H1 (cell line): ENCODE measurements at regions not wholly inside any gene's neighbourhood (a gene's known extent, or its start where the extent isn't known, plus 50 kb on each side); places are given as distances from the start of the nearest gene placed in this dataset.

Experiments
- CTCF ChIA-PET: fragments of 300-600 bp; sonication (Branson Sonifier 250); formaldehyde crosslinking; loops from one replicate; lab custom pipeline; 2021; ENCODE audit not compliant: partially characterized antibody; lab: Charles Lee
- POLR2A ChIA-PET: fragments of 300-600 bp; sonication (Branson Sonifier 250); formaldehyde crosslinking; loops from one replicate; lab custom pipeline; 2021; ENCODE audit warnings: inconsistent platforms; ENCODE audit not compliant: partially characterized antibody; lab: Charles Lee
- DNase-seq, 2 experiments: peaks; one replicate each; pipeline versions ENCODE4 v3.0.0 to v3.0.0-alpha.2; 2010 to 2022; ENCODE audit warnings: low spot score in 2 of 2, low read depth in 1 of 2, mixed read lengths in 1 of 2
- FAIRE-seq: peaks from 2 replicates; lab custom pipeline; 2011; peaks lifted over from hg19 to GRCh38; lab: Jason Lieb, UNC
- H2AFZ ChIP-seq: 2 replicates; pipeline ENCODE4 v1.8.1; 2012; ENCODE audit warnings: low read length, inconsistent platforms
- H2AK5ac ChIP-seq: 2 replicates; pipeline ENCODE4 v1.6.1; 2013; ENCODE audit warnings: low read depth, low read length
- H2BK120ac ChIP-seq: replicated peaks from 2 replicates; pipeline ENCODE3; 2013; ENCODE audit warnings: low read depth, low read length, inconsistent platforms
- H2BK12ac ChIP-seq: 2 replicates; pipeline ENCODE4 v1.6.1; 2013; ENCODE audit warnings: low read depth, low read length
- H2BK15ac ChIP-seq: 2 replicates; pipeline ENCODE4 v1.6.1; 2013; ENCODE audit warnings: low read length
- H2BK20ac ChIP-seq: 2 replicates; pipeline ENCODE4 v1.6.1; 2013; ENCODE audit warnings: low read length
- H2BK5ac ChIP-seq: 2 replicates; pipeline ENCODE4 v1.6.1; 2013; ENCODE audit warnings: low read depth, low read length
- H3K14ac ChIP-seq: 2 replicates; pipeline ENCODE4 v1.6.1; 2013; ENCODE audit warnings: inconsistent platforms; ENCODE audit not compliant: insufficient read length
- H3K18ac ChIP-seq: 2 replicates; pipeline ENCODE4 v1.6.1; 2013; ENCODE audit warnings: low read length; ENCODE audit errors: extremely low read depth
- H3K23ac ChIP-seq: 2 replicates; pipeline ENCODE4 v1.6.1; 2013; ENCODE audit warnings: inconsistent platforms; ENCODE audit not compliant: insufficient read length
- H3K23me2 ChIP-seq: 2 replicates; pipeline ENCODE4 v1.6.1; 2013; ENCODE audit warnings: low read depth, low read length
- H3K27ac ChIP-seq: 2 replicates; pipeline ENCODE4 v1.6.1; 2011; ENCODE audit warnings: low read depth, low read length, inconsistent platforms
- H3K27me3 ChIP-seq, 4 experiments: replicated peaks in 1 of 4; 1 replicate in 1 of 4; 2 replicates in 3 of 4; pipeline versions ENCODE4 v1.6.1 to v1.8.1; 2011 to 2013; ENCODE audit warnings: low read length in 3 of 4, mild to moderate bottlenecking in 3 of 4, inconsistent platforms in 2 of 4, mixed read lengths in 2 of 4, moderate library complexity in 1 of 4; ENCODE audit not compliant: control insufficient read depth in 3 of 4, insufficient read depth in 3 of 4; ENCODE audit errors: extremely low read depth in 1 of 4
- H3K36me3 ChIP-seq, 4 experiments: 2 replicates each; pipeline versions ENCODE4 v1.6.1 to v1.8.1; 2011 to 2013; ENCODE audit warnings: mild to moderate bottlenecking in 4 of 4, low read length in 3 of 4, moderate library complexity in 2 of 4, control low read depth in 1 of 4, inconsistent platforms in 1 of 4; ENCODE audit not compliant: insufficient read depth in 4 of 4, control insufficient read depth in 2 of 4
- H3K4ac ChIP-seq: replicated peaks from 2 replicates; pipeline ENCODE3; 2013; ENCODE audit warnings: low read length, low read depth, mixed read lengths, inconsistent platforms; ENCODE audit not compliant: insufficient read length
- H3K4me1 ChIP-seq, 4 experiments: replicated peaks in 1 of 4; 1 replicate in 1 of 4; 2 replicates in 3 of 4; pipeline versions ENCODE4 v1.6.1 to v1.8.1; 2011 to 2013; ENCODE audit warnings: low read length in 3 of 4, inconsistent platforms in 2 of 4, mixed read lengths in 1 of 4; ENCODE audit not compliant: insufficient read depth in 4 of 4, control insufficient read depth in 3 of 4
- H3K4me2 ChIP-seq, 2 experiments: 2 replicates each; pipeline versions ENCODE4 v1.6.1 to v1.8.1; 2011 to 2013; ENCODE audit warnings: low read depth in 2 of 2, low read length in 2 of 2, control low read depth in 1 of 2, inconsistent platforms in 1 of 2, mild to moderate bottlenecking in 1 of 2; ENCODE audit not compliant: insufficient read depth in 1 of 2
- H3K4me3 ChIP-seq, 4 experiments: fragments of 200-600, 300-600 bp in 1 of 4; sonication (generic), shearing (Covaris generic), sonication (Bioruptor Twin) in 1 of 4; 2 replicates each; pipeline versions ENCODE4 v1.5.1 to v1.8.1; 2011 to 2016; ENCODE audit warnings: low read length in 4 of 4, low read depth in 3 of 4, control low read depth in 2 of 4, inconsistent platforms in 2 of 4, mild to moderate bottlenecking in 2 of 4, mixed read lengths in 1 of 4, moderate library complexity in 1 of 4; ENCODE audit not compliant: insufficient read depth in 2 of 4; ENCODE audit errors: extremely low read depth in 1 of 4
- H3K56ac ChIP-seq: replicated peaks from 2 replicates; pipeline ENCODE3; 2013; ENCODE audit warnings: low read depth, mild to moderate bottlenecking, mixed read lengths, low read length, inconsistent platforms; ENCODE audit not compliant: insufficient read length
- H3K79me1 ChIP-seq: 2 replicates; pipeline ENCODE4 v1.6.1; 2013; ENCODE audit warnings: low read depth, low read length, control low read depth
- H3K79me2 ChIP-seq, 2 experiments: 2 replicates each; pipeline versions ENCODE4 v1.6.1 to v1.8.1; 2012 to 2013; ENCODE audit warnings: low read length in 2 of 2, mild to moderate bottlenecking in 2 of 2, inconsistent platforms in 1 of 2; ENCODE audit not compliant: insufficient read depth in 2 of 2, control insufficient read depth in 1 of 2
- H3K9ac ChIP-seq, 4 experiments: replicated peaks in 1 of 4; 1 replicate in 1 of 4; 2 replicates in 3 of 4; pipeline versions ENCODE4 v1.6.1 to v1.8.1; 2011 to 2013; ENCODE audit warnings: low read depth in 3 of 4, low read length in 3 of 4, control low read depth in 2 of 4, mild to moderate bottlenecking in 2 of 4, moderate library complexity in 2 of 4, inconsistent platforms in 1 of 4; ENCODE audit errors: extremely low read depth in 1 of 4
- H3K9me3 ChIP-seq, 2 experiments: 2 replicates each; pipeline versions ENCODE4 v1.6.1 to v1.8.1; 2012 to 2013; ENCODE audit warnings: mild to moderate bottlenecking in 2 of 2, moderate library complexity in 2 of 2, control low read depth in 1 of 2, inconsistent platforms in 1 of 2, low read depth in 1 of 2, low read length in 1 of 2, mixed read lengths in 1 of 2; ENCODE audit not compliant: insufficient read depth in 2 of 2
- H4K20me1 ChIP-seq, 2 experiments: replicated peaks in 1 of 2; 2 replicates each; pipeline versions ENCODE3 to v1.8.1; 2011 to 2013; ENCODE audit warnings: inconsistent platforms in 2 of 2, low read length in 2 of 2, mild to moderate bottlenecking in 1 of 2; ENCODE audit not compliant: insufficient read depth in 2 of 2, control insufficient read depth in 1 of 2
- H4K5ac ChIP-seq: 2 replicates; pipeline ENCODE4 v1.6.1; 2013; ENCODE audit warnings: low read length, low read depth, mixed read lengths, inconsistent platforms; ENCODE audit not compliant: insufficient read length
- H4K8ac ChIP-seq: 2 replicates; pipeline ENCODE4 v1.8.0; 2013; ENCODE audit warnings: mild to moderate bottlenecking, moderate library complexity, low read length, inconsistent platforms; ENCODE audit not compliant: insufficient read depth; ENCODE audit errors: extremely low read depth
- H4K91ac ChIP-seq: replicated peaks from 2 replicates; pipeline ENCODE3; 2013; ENCODE audit warnings: low read length, mixed read lengths, inconsistent platforms; ENCODE audit not compliant: insufficient read length
- FOSL1 ChIP-seq: IDR thresholded peaks from 2 replicates; pipeline ENCODE4 v1.6.1; 2011; ENCODE audit warnings: mild to moderate bottlenecking, low read depth, low read length, moderate library complexity; ENCODE audit not compliant: insufficient read depth
- MAFK ChIP-seq: IDR thresholded peaks from 2 replicates; pipeline ENCODE4 v1.6.1; 2012; ENCODE audit warnings: low read depth, mild to moderate bottlenecking, improper control_type of control experiment, low read length
- YY1 ChIP-seq: IDR thresholded peaks from 2 replicates; pipeline ENCODE4 v1.6.1; 2011; ENCODE audit warnings: low read depth, mild to moderate bottlenecking, low read length
- WGBS, 2 experiments: shearing (Covaris generic) in 1 of 2; methylation state at CpG; one replicate each; pipeline versions ENCODE4 v1.1.6 to v1.1.7; 2013 to 2015; ENCODE audit warnings: low lambda C conversion rate in 2 of 2, mixed read lengths in 2 of 2, inconsistent platforms in 1 of 2, low coverage in 1 of 2, missing lambda C conversion rate in 1 of 2; ENCODE audit not compliant: insufficient replicate concordance in 2 of 2, insufficient coverage in 1 of 2, insufficient read length in 1 of 2; ENCODE audit errors: extremely low coverage in 1 of 2, missing lambda C conversion rate in 1 of 2; 5-methylcytosine and 5-hydroxymethylcytosine counted together

GRCh38 chr6:130680116-130680515 lies 147.1 kb upstream of the SMLR1 start:
- Histone ChIP-seq H3K27me3 (no peaks in the 10 kb centered on the region), H3K56ac (no peak overlapping the region), H3K9me3 (no peaks in the 10 kb centered on the region), H3K23me2 (no peaks in the 10 kb centered on the region; the same call in 1 of the 2 replicates), H3K4me3 (no peak overlapping the region), H2BK20ac (no peak overlapping the region), H2BK120ac (no peak overlapping the region), H2AFZ (no peak overlapping the region), H3K18ac (no peak overlapping the region)
- TF ChIP-seq MAFK = no peak
- no peak for TF ChIP-seq FOSL1
- TF ChIP-seq YY1 = no peak
- TF ChIP-seq, all 59 proteins: peak for 0
- no peak overlapping the region for H2BK12ac ChIP-seq
- no peak overlapping the region for H2BK15ac ChIP-seq
- WGBS, 2 experiments = 74% methylated on average over 3 of the region's 3 CpGs; no CpG with 5 or more reads in 1 of the 2 experiments
- H3K9ac ChIP-seq = no peak overlapping the region
- no peak overlapping the region for H2AK5ac ChIP-seq
- H3K4ac ChIP-seq = no peak overlapping the region
- H4K8ac ChIP-seq = no peak overlapping the region
- H3K14ac ChIP-seq = no peak overlapping the region
- H4K5ac ChIP-seq = no peak overlapping the region
- H3K79me1 ChIP-seq = no peaks in the 10 kb centered on the region
- peaks cover 0 to 2% of the 10 kb centered on the region in 2 experiments for H4K20me1 ChIP-seq
- H3K36me3 ChIP-seq = no peaks in the 10 kb centered on the region
- no peak overlapping the region for H2BK5ac ChIP-seq
- H3K4me2 ChIP-seq = no peak overlapping the region
- DNase-seq = no peak
- no peak overlapping the region for H3K27ac ChIP-seq
- CTCF ChIA-PET = interaction anchor here (0.6 kb wide), 1 partner anchor 109 kb away, joined by 3 read pairs; no protein-coding TSS in a partner anchor
- H3K4me1 ChIP-seq = no peaks in the 10 kb centered on the region
- POLR2A ChIA-PET = no interaction called here
- H3K79me2 ChIP-seq = no peaks in the 10 kb centered on the region
- H4K91ac ChIP-seq = no peak overlapping the region
- no peak overlapping the region for H3K23ac ChIP-seq
- FAIRE-seq = no peak
